MM.1S (cell line): ENCODE measurements at regions not wholly inside any gene's neighbourhood (a gene's known extent, or its start where the extent isn't known, plus 50 kb on each side); places are given as distances from the start of the nearest gene placed in this dataset.

Experiments
- DNase-seq: peaks from one replicate; pipeline ENCODE4 v3.0.0-alpha.2; 2015
- H2AFZ ChIP-seq: fragments of 300-600 bp; sonication (generic); 2 replicates; pipeline ENCODE4 v1.6.0; 2016; ENCODE audit warnings: antibody characterized with exemption, low read length
- H3F3A ChIP-seq: fragments of 300-600 bp; sonication (generic); 2 replicates; pipeline ENCODE4 v1.6.1; 2016; ENCODE audit warnings: mild to moderate bottlenecking, antibody characterized with exemption, low read length, moderate library complexity, mixed read lengths; ENCODE audit not compliant: insufficient read depth
- H3K27ac ChIP-seq: fragments of 300-600 bp; sonication (generic); 2 replicates; pipeline ENCODE4 v1.5.1; 2016; ENCODE audit warnings: mild to moderate bottlenecking, low read length
- H3K27me3 ChIP-seq: fragments of 300-600 bp; sonication (generic); replicated peaks from 2 replicates; pipeline ENCODE4 v1.6.0; 2016; ENCODE audit warnings: low read length; ENCODE audit not compliant: insufficient read depth
- H3K36me3 ChIP-seq: fragments of 300-600 bp; sonication (generic); replicated peaks from 2 replicates; pipeline ENCODE4 v1.6.1; 2016; ENCODE audit warnings: mild to moderate bottlenecking, low read length, mixed read lengths; ENCODE audit not compliant: insufficient read depth
- H3K4me1 ChIP-seq: fragments of 300-600 bp; sonication (generic); 2 replicates; pipeline ENCODE4 v1.6.1; 2016; ENCODE audit warnings: low read length, mixed read lengths
- H3K4me2 ChIP-seq: fragments of 300-600 bp; sonication (generic); 2 replicates; pipeline ENCODE4 v1.6.0; 2016; ENCODE audit warnings: low read depth, low read length
- H3K4me3 ChIP-seq: fragments of 300-600 bp; sonication (generic); 2 replicates; pipeline ENCODE4 v1.5.1; 2016; ENCODE audit warnings: low read length, mixed read lengths
- H3K79me2 ChIP-seq: fragments of 300-600 bp; sonication (generic); 2 replicates; pipeline ENCODE4 v1.6.1; 2016; ENCODE audit warnings: mixed run types, low read length, mixed read lengths
- H3K9ac ChIP-seq: fragments of 300-600 bp; sonication (generic); 2 replicates; pipeline ENCODE4 v1.6.1; 2016; ENCODE audit warnings: low read length, mixed read lengths
- H3K9me2 ChIP-seq: fragments of 300-600 bp; sonication (generic); replicated peaks from 2 replicates; pipeline ENCODE4 v1.6.1; 2016; ENCODE audit warnings: mild to moderate bottlenecking, low read length, mixed read lengths; ENCODE audit not compliant: insufficient read depth
- H3K9me3 ChIP-seq: fragments of 300-600 bp; sonication (generic); replicated peaks from 2 replicates; pipeline ENCODE4 v1.6.1; 2016; ENCODE audit warnings: mild to moderate bottlenecking, low read length, mixed read lengths; ENCODE audit not compliant: insufficient read depth
- H4K20me1 ChIP-seq: fragments of 300-600 bp; sonication (generic); 2 replicates; pipeline ENCODE4 v1.6.1; 2016; ENCODE audit warnings: mild to moderate bottlenecking, low read length, moderate library complexity, mixed read lengths; ENCODE audit not compliant: insufficient read depth
- CTCF ChIP-seq: fragments of 300-600 bp; sonication (generic); IDR thresholded peaks from 2 replicates; pipeline ENCODE4 v1.5.1; 2016; ENCODE audit warnings: antibody characterized with exemption, low read length, mixed read lengths
- EZH2 ChIP-seq: fragments of 300-600 bp; sonication (generic); optimal IDR thresholded peaks from 2 replicates; pipeline ENCODE3; 2017; ENCODE audit warnings: low read depth, mild to moderate bottlenecking, antibody characterized with exemption, low read length, mixed read lengths
- EZH2phosphoT487 ChIP-seq: fragments of 300-600 bp; sonication (generic); IDR thresholded peaks from 2 replicates; pipeline ENCODE4 v1.6.1; 2018; ENCODE audit warnings: antibody characterized with exemption, low read length

GRCh38 chr13:104816726-104817125 is 1718.7 kb downstream of the EFNB2 start:
- H4K20me1 ChIP-seq = no peaks in the 10 kb centered on the region
- H3K9ac ChIP-seq = no peak overlapping the region

GRCh38 chr13:104810242-104810641 is 1725.2 kb downstream of the EFNB2 start:
- no peak overlapping the region for H3K4me3 ChIP-seq
- no peak for DNase-seq
- H3K9ac ChIP-seq = no peak overlapping the region
- H2AFZ ChIP-seq = no peak overlapping the region
- H3K4me2 ChIP-seq = no peak overlapping the region
- H3K27ac ChIP-seq = no peak overlapping the region
- no peaks in the 10 kb centered on the region for H3K36me3 ChIP-seq
- H4K20me1 ChIP-seq = no peaks in the 10 kb centered on the region
- no peaks in the 10 kb centered on the region for H3K9me2 ChIP-seq
- H3K27me3 ChIP-seq = no peaks in the 10 kb centered on the region
- no peaks in the 10 kb centered on the region for H3F3A ChIP-seq
- H3K9me3 ChIP-seq = no peaks in the 10 kb centered on the region
- H3K4me1 ChIP-seq = no peaks in the 10 kb centered on the region
- TF ChIP-seq CTCF (no peak), EZH2 (no peak), EZH2phosphoT487 (no peak)
- H3K79me2 ChIP-seq = no peaks in the 10 kb centered on the region

More at GRCh38 chr13:104816726-104817125, 1718.7 kb downstream of the EFNB2 start:
- no peak for DNase-seq
- no peak overlapping the region for H3K4me3 ChIP-seq
- H3K27me3 ChIP-seq = no peaks in the 10 kb centered on the region
- no peaks in the 10 kb centered on the region for H3K79me2 ChIP-seq
- TF ChIP-seq EZH2phosphoT487 (no peak), EZH2 (no peak), CTCF (no peak)
- H3K9me2 ChIP-seq = no peaks in the 10 kb centered on the region
- H3K9me3 ChIP-seq = no peaks in the 10 kb centered on the region
- H3F3A ChIP-seq = no peaks in the 10 kb centered on the region
- no peak overlapping the region for H3K4me2 ChIP-seq
- no peak overlapping the region for H2AFZ ChIP-seq
- H3K36me3 ChIP-seq = no peaks in the 10 kb centered on the region
- no peak overlapping the region for H3K27ac ChIP-seq
- H3K4me1 ChIP-seq = no peaks in the 10 kb centered on the region

- H3K9me3 ChIP-seq = no peaks in the 10 kb centered on the region
- no peak overlapping the region for H2AFZ ChIP-seq
- H3K4me2 ChIP-seq = no peak overlapping the region
- H3K4me1 ChIP-seq = no peaks in the 10 kb centered on the region
- no peaks in the 10 kb centered on the region for H3F3A ChIP-seq
- no peaks in the 10 kb centered on the region for H3K79me2 ChIP-seq
- no peak for TF ChIP-seq EZH2
- no peak for TF ChIP-seq EZH2phosphoT487
- no peak for TF ChIP-seq CTCF
- no peak for DNase-seq
- no peak overlapping the region for H3K9ac ChIP-seq
- H3K4me3 ChIP-seq = no peak overlapping the region
- H3K36me3 ChIP-seq = no peaks in the 10 kb centered on the region
- no peaks in the 10 kb centered on the region for H3K9me2 ChIP-seq
- no peaks in the 10 kb centered on the region for H3K27me3 ChIP-seq
- no peak overlapping the region for H3K27ac ChIP-seq
- no peaks in the 10 kb centered on the region for H4K20me1 ChIP-seq
Measured at GRCh38 chr13:104809483-104809882, 1726.0 kb downstream of the EFNB2 start.
